ENCODE measurements at regions not wholly inside any gene's neighbourhood (a gene's known extent, or its start where the extent isn't known, plus 50 kb on each side); places are given as distances from the start of the nearest gene placed in this dataset.

DNA sequence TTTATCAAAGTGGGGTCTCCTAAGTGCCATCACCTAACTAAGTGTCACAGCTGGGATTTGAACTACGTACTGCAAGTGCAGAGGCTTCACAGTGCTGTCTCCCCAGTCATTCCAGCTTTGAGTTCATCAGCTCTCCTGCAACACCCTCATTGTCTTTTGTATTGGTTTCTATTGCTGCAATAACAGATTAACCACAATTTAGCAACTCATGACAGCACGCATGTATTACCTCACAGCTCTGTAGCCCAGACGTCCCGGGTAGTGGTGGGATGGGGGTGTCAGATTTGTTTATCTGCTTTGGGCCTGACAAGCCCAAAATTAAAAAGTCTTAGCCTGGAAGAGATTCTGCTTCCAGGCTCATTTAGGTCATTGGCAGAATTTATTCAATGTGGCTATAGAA is 220.5 kb upstream of the LRRN1 start:
- Histone ChIP-seq H3K9ac (ENCODE audit: insufficient read depth in 1 of 2, low read length in 2 of 2) (no peak overlapping the region), H3K4me1 (ENCODE audit: control insufficient read depth in 5 of 5, insufficient read depth in 5 of 5, low read length in 5 of 5) (peaks cover 0 to 4% (median 0%) of the 10 kb centered on the region in 5 donors), H3K27ac (ENCODE audit: low read depth in 1 of 2, low read length in 1 of 2) (no peak overlapping the region), H3K27me3 (ENCODE audit: control insufficient read depth in 3 of 3, insufficient read depth in 3 of 3, low read length in 2 of 3) (no peaks in the 10 kb centered on the region), H3K36me3 (ENCODE audit: control insufficient read depth in 4 of 4, insufficient read depth in 4 of 4, low read length in 4 of 4) (no peaks in the 10 kb centered on the region), H3K4me3 (no peak overlapping the region), H3K9me3 (ENCODE audit: control insufficient read depth in 4 of 4, insufficient read depth in 3 of 4, low read length in 3 of 4) (peaks cover 0 to 2% (median 0%) of the 10 kb centered on the region in 4 donors)
- no peak for ATAC-seq (ENCODE audit: insufficient read depth, low FRiP score)
- 29 to 61% methylated on average over 4 of the region's 4 CpGs for WGBS, 2 donors
- peak in 1 of 3 donors; percentile 17 for DNase-seq
- TF ChIP-seq, protein P1, sequence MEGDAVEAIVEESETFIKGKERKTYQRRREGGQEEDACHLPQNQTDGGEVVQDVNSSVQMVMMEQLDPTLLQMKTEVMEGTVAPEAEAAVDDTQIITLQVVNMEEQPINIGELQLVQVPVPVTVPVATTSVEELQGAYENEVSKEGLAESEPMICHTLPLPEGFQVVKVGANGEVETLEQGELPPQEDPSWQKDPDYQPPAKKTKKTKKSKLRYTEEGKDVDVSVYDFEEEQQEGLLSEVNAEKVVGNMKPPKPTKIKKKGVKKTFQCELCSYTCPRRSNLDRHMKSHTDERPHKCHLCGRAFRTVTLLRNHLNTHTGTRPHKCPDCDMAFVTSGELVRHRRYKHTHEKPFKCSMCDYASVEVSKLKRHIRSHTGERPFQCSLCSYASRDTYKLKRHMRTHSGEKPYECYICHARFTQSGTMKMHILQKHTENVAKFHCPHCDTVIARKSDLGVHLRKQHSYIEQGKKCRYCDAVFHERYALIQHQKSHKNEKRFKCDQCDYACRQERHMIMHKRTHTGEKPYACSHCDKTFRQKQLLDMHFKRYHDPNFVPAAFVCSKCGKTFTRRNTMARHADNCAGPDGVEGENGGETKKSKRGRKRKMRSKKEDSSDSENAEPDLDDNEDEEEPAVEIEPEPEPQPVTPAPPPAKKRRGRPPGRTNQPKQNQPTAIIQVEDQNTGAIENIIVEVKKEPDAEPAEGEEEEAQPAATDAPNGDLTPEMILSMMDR (IDR thresholded peaks at IDR 0.05; ENCODE audit: control extremely low read depth, extremely low read depth) = no peak

DNA sequence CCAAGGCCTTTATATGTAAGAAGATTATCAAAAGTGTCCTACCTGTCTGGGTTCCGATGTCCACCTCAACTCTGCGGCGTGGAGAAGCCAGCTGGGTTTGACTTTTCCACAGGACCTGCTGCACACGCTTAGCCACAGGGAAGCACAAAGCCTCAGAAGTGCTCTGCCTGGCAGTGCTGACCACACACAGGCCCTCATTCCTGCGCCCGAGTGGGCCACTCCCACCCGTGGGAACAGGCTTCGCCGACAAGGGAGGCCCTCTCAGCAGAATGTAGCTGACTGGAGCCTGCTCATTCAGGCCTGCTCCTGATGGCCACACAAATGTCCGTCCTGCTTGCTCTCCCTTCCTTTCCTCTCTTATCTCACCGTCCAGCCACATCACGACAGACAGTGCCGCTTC is 221.4 kb upstream of the LRRN1 start:
- H3K4me3 ChIP-seq = no peak overlapping the region
- DNase-seq (no peak), ATAC-seq (ENCODE audit: insufficient read depth, low FRiP score) (no peak)
- WGBS, 2 donors = 87 to 91% methylated on average over 13 of the region's 13 CpGs
- no peak overlapping the region for H3K27ac ChIP-seq (ENCODE audit: low read depth in 1 of 2, low read length in 1 of 2)
- no peaks in the 10 kb centered on the region for H3K36me3 ChIP-seq (ENCODE audit: control insufficient read depth in 4 of 4, insufficient read depth in 4 of 4, low read length in 4 of 4)
- H3K27me3 ChIP-seq (ENCODE audit: control insufficient read depth in 3 of 3, insufficient read depth in 3 of 3, low read length in 2 of 3) = no peaks in the 10 kb centered on the region
- peaks cover 0 to 5% (median 0%) of the 10 kb centered on the region in 5 donors for H3K4me1 ChIP-seq (ENCODE audit: control insufficient read depth in 5 of 5, insufficient read depth in 5 of 5, low read length in 5 of 5)
- TF ChIP-seq, protein P1 (IDR thresholded peaks at IDR 0.05; ENCODE audit: control extremely low read depth, extremely low read depth) = no peak
- peaks cover 0 to 2% (median 0%) of the 10 kb centered on the region in 4 donors for H3K9me3 ChIP-seq (ENCODE audit: control insufficient read depth in 4 of 4, insufficient read depth in 3 of 4, low read length in 3 of 4)
- H3K9ac ChIP-seq (ENCODE audit: insufficient read depth in 1 of 2, low read length in 2 of 2) = no peak overlapping the region

GRCh38 chr3:3573341-3573740 is 225.9 kb upstream of the LRRN1 start:
- H3K4me1 ChIP-seq (ENCODE audit: control insufficient read depth in 5 of 5, insufficient read depth in 5 of 5, low read length in 5 of 5) = peaks cover 0 to 5% (median 0%) of the 10 kb centered on the region in 5 donors
- H3K4me3 ChIP-seq = no peak overlapping the region
- DNase-seq (no peak), ATAC-seq (ENCODE audit: insufficient read depth, low FRiP score) (no peak)
- H3K9me3 ChIP-seq (ENCODE audit: control insufficient read depth in 4 of 4, insufficient read depth in 3 of 4, low read length in 3 of 4) = peaks cover 0 to 2% (median 0%) of the 10 kb centered on the region in 4 donors
- no peaks in the 10 kb centered on the region for H3K36me3 ChIP-seq (ENCODE audit: control insufficient read depth in 4 of 4, insufficient read depth in 4 of 4, low read length in 4 of 4)
- H3K9ac ChIP-seq (ENCODE audit: insufficient read depth in 1 of 2, low read length in 2 of 2) = no peak overlapping the region
- TF ChIP-seq, protein P1 (IDR thresholded peaks at IDR 0.05; ENCODE audit: control extremely low read depth, extremely low read depth) = no peak
- 44 to 48% methylated on average over 1 of the region's 1 CpG for WGBS, 2 donors
- no peak overlapping the region for H3K27ac ChIP-seq (ENCODE audit: low read depth in 1 of 2, low read length in 1 of 2)
- no peaks in the 10 kb centered on the region for H3K27me3 ChIP-seq (ENCODE audit: control insufficient read depth in 3 of 3, insufficient read depth in 3 of 3, low read length in 2 of 3)

Data from lung (tissue), 11 donors.